ENCODE measurements at regions not wholly inside any gene's neighbourhood (a gene's known extent, or its start where the extent isn't known, plus 50 kb on each side); places are given as distances from the start of the nearest gene placed in this dataset.

GRCh38 chr1:172928412-172928811, 122.3 kb downstream of the TNFSF18 start:
- TF ChIP-seq EZH2phosphoT487 (IDR thresholded peaks at IDR 0.05; ENCODE audit: low read length): no peak
- TF ChIP-seq CTCF (IDR thresholded peaks at IDR 0.05; ENCODE audit: low read length): no peak
- no peak for TF ChIP-seq EZH2 (optimal IDR thresholded peaks at IDR 0.05; ENCODE audit: low read depth, low read length)

All from MM.1S (cell line).